Panc1 (cell line): ENCODE measurements at regions not wholly inside any gene's neighbourhood (a gene's known extent, or its start where the extent isn't known, plus 50 kb on each side); places are given as distances from the start of the nearest gene placed in this dataset.
A peak's percentile ranks its signal among the peaks of the same experiment; 100 is the strongest.

Source experiments
- CTCF ChIP-seq: fragments of 450-650 bp; IDR thresholded peaks from 2 replicates; pipeline ENCODE4 v1.5.1; 2017; ENCODE audit warnings: mild to moderate bottlenecking
- POLR2AphosphoS5 ChIP-seq: IDR thresholded peaks from 2 replicates; pipeline ENCODE4 v1.6.1; 2012; ENCODE audit warnings: mild to moderate bottlenecking, low read depth, low read length, moderate library complexity
- TCF7L2 ChIP-seq: IDR thresholded peaks from 2 replicates; pipeline ENCODE4 v1.6.1; 2011; ENCODE audit warnings: mild to moderate bottlenecking, low read depth, low read length, inconsistent platforms

GRCh38 chr12:126617312-126617711 is 1552.1 kb downstream of the AACS start:
- TF ChIP-seq CTCF: peak; percentile 72
- no peak for TF ChIP-seq POLR2AphosphoS5
- TF ChIP-seq TCF7L2: no peak
